SK-N-SH (cell line): ENCODE measurements at regions not wholly inside any gene's neighbourhood (a gene's known extent, or its start where the extent isn't known, plus 50 kb on each side); places are given as distances from the start of the nearest gene placed in this dataset.

Experiments
- CTCF ChIA-PET: fragments of 300-600, 350-600 bp; formaldehyde crosslinking; extraction: SDS; loops from one replicate; lab custom pipeline; 2021; lab: Yijun Ruan, JAX
- POLR2A ChIA-PET: fragments of 350-600 bp; sonication (Branson Sonifier 250); formaldehyde crosslinking; extraction: SDS; loops from one replicate; lab custom pipeline; 2020; ENCODE audit warnings: antibody characterized with exemption, inconsistent platforms; lab: Yijun Ruan, JAX
- DNase-seq: peaks from one replicate; pipeline ENCODE4 v3.0.0; 2012
- H2AFZ ChIP-seq: fragments of 200-600 bp; sonication (generic); 2 replicates; pipeline ENCODE4 v1.8.1; 2016; ENCODE audit warnings: antibody characterized with exemption, mild to moderate bottlenecking, low read depth
- H3F3A ChIP-seq: fragments of 200-600 bp; sonication (generic); replicated peaks from 2 replicates; pipeline ENCODE3; 2016; ENCODE audit warnings: antibody characterized with exemption, mild to moderate bottlenecking; ENCODE audit not compliant: insufficient read depth
- H3K27ac ChIP-seq, 2 experiments: fragments of 200-500 bp in 1 of 2; fragments of 200-600 bp in 1 of 2; sonication (Bioruptor generic) in 1 of 2; sonication (generic), shearing (Covaris generic) in 1 of 2; 2 replicates each; pipeline versions ENCODE4 v1.5.1 to v1.6.1; 2014 to 2016; ENCODE audit warnings: low read depth in 2 of 2, inconsistent platforms in 1 of 2, low read length in 1 of 2, mild to moderate bottlenecking in 1 of 2, mixed read lengths in 1 of 2
- H3K27me3 ChIP-seq: fragments of 200-600 bp; sonication (generic), shearing (Covaris generic); 2 replicates; pipeline ENCODE4 v1.6.1; 2016; ENCODE audit warnings: mixed run types; ENCODE audit not compliant: insufficient read depth
- H3K36me3 ChIP-seq, 2 experiments: fragments of 200-500 bp in 1 of 2; fragments of 200-600 bp in 1 of 2; sonication (Bioruptor generic) in 1 of 2; sonication (generic) in 1 of 2; replicated peaks in 1 of 2; 2 replicates each; pipeline versions ENCODE3 to v1.5.1; 2014 to 2016; ENCODE audit warnings: low read length in 1 of 2, mild to moderate bottlenecking in 1 of 2; ENCODE audit not compliant: insufficient read depth in 2 of 2, control insufficient read depth in 1 of 2
- H3K4me1 ChIP-seq, 2 experiments: fragments of 200-500 bp in 1 of 2; fragments of 200-600 bp in 1 of 2; sonication (Bioruptor generic) in 1 of 2; sonication (generic), shearing (Covaris generic) in 1 of 2; 2 replicates each; pipeline versions ENCODE4 v1.5.1 to v1.6.1; 2014 to 2016; ENCODE audit warnings: low read depth in 1 of 2, low read length in 1 of 2, mixed run types in 1 of 2; ENCODE audit not compliant: insufficient read depth in 2 of 2, control insufficient read depth in 1 of 2
- H3K4me2 ChIP-seq: fragments of 200-600 bp; sonication (generic), shearing (Covaris generic); 2 replicates; pipeline ENCODE4 v1.6.1; 2017; ENCODE audit warnings: mixed run types
- H3K4me3 ChIP-seq, 2 experiments: fragments of 200-500 bp in 1 of 2; fragments of 200-600 bp in 1 of 2; sonication (Bioruptor generic) in 1 of 2; sonication (generic), shearing (Covaris generic) in 1 of 2; 2 replicates each; pipeline versions ENCODE4 v1.5.1 to v1.8.1; 2014 to 2016; ENCODE audit warnings: low read depth in 2 of 2, inconsistent platforms in 1 of 2, low read length in 1 of 2, mild to moderate bottlenecking in 1 of 2, mixed read lengths in 1 of 2, moderate library complexity in 1 of 2
- H3K79me2 ChIP-seq: fragments of 200-600 bp; sonication (generic); 2 replicates; pipeline ENCODE4 v1.8.1; 2017; ENCODE audit warnings: mild to moderate bottlenecking; ENCODE audit not compliant: insufficient read depth
- H3K9ac ChIP-seq: fragments of 200-600 bp; sonication (generic); 2 replicates; pipeline ENCODE4 v1.6.1; 2017; ENCODE audit warnings: mixed run types
- H3K9me2 ChIP-seq: fragments of 200-600 bp; sonication (generic); 2 replicates; pipeline ENCODE4 v1.6.1; 2017; ENCODE audit warnings: mixed run types
- H3K9me3 ChIP-seq: fragments of 200-600 bp; sonication (generic); 2 replicates; pipeline ENCODE4 v1.6.1; 2017; ENCODE audit warnings: mixed run types, mild to moderate bottlenecking, moderate library complexity
- H4K20me1 ChIP-seq: fragments of 200-600 bp; sonication (generic); 2 replicates; pipeline ENCODE4 v1.6.1; 2017; ENCODE audit warnings: mild to moderate bottlenecking, mixed run types; ENCODE audit not compliant: insufficient read depth
- CHD2 ChIP-seq: fragments of 150-350 bp; IDR thresholded peaks from 2 replicates; pipeline ENCODE4 v1.6.1; 2018; ENCODE audit warnings: low read length; ENCODE audit not compliant: partially characterized antibody
- CTCF ChIP-seq: fragments of 200-600 bp; sonication (generic); IDR thresholded peaks from 2 replicates; pipeline ENCODE4 v1.6.1; 2017; ENCODE audit warnings: antibody characterized with exemption, mild to moderate bottlenecking, moderate library complexity
- EP300 ChIP-seq, 2 experiments: IDR thresholded peaks; 2 replicates each; pipeline versions ENCODE4 v1.4.0 to v1.6.1; 2012; ENCODE audit warnings: borderline replicate concordance in 1 of 2, low read depth in 1 of 2, low read length in 1 of 2
- EZH2phosphoT487 ChIP-seq: fragments of 200-600 bp; sonication (generic); IDR thresholded peaks from 2 replicates; pipeline ENCODE4 v1.6.1; 2017; ENCODE audit warnings: low read depth, mixed run types, mild to moderate bottlenecking, antibody characterized with exemption, moderate library complexity, borderline replicate concordance
- FOSL2 ChIP-seq: IDR thresholded peaks from 2 replicates; pipeline ENCODE4 v1.4.0; 2012; ENCODE audit warnings: low read depth, mild to moderate bottlenecking, moderate library complexity, borderline replicate concordance
- FOXJ3 ChIP-seq: sonication (generic); formaldehyde crosslinking; IDR thresholded peaks from 2 replicates; pipeline ENCODE4 v1.5.1; 2020; ENCODE audit warnings: mild to moderate bottlenecking, missing genetic modification reagents
- JUND ChIP-seq: IDR thresholded peaks from 2 replicates; pipeline ENCODE4 v1.4.0; 2012
- MAX ChIP-seq: IDR thresholded peaks from 2 replicates; pipeline ENCODE4 v1.4.0; 2012; ENCODE audit warnings: low read depth
- MEF2A ChIP-seq: IDR thresholded peaks from 2 replicates; pipeline ENCODE4 v1.4.0; 2012; ENCODE audit warnings: low read depth, borderline replicate concordance
- MXI1 ChIP-seq: IDR thresholded peaks from 2 replicates; pipeline ENCODE4 v1.6.1; 2012; ENCODE audit warnings: mild to moderate bottlenecking, low read depth, low read length, improper control_type of control experiment
- NFIC ChIP-seq: IDR thresholded peaks from 2 replicates; pipeline ENCODE4 v1.4.0; 2012; ENCODE audit warnings: borderline replicate concordance
- POLR2AphosphoS5 ChIP-seq: IDR thresholded peaks from 2 replicates; pipeline ENCODE4 v1.6.1; 2012; ENCODE audit warnings: low read depth, low read length
- RAD21 ChIP-seq: IDR thresholded peaks from 2 replicates; pipeline ENCODE4 v1.6.1; 2012; ENCODE audit warnings: mild to moderate bottlenecking, low read length
- REST ChIP-seq: IDR thresholded peaks from 2 replicates; pipeline ENCODE4 v1.6.1; 2012; ENCODE audit warnings: mild to moderate bottlenecking, low read depth, low read length, moderate library complexity
- SIN3A ChIP-seq: IDR thresholded peaks from 2 replicates; pipeline ENCODE4 v1.6.1; 2012; ENCODE audit warnings: low read depth, mild to moderate bottlenecking, low read length, moderate library complexity, borderline replicate concordance
- TAF1 ChIP-seq: IDR thresholded peaks from 2 replicates; pipeline ENCODE4 v1.6.1; 2012; ENCODE audit warnings: low read depth, mild to moderate bottlenecking, low read length, moderate library complexity, borderline replicate concordance
- TCF12 ChIP-seq: IDR thresholded peaks from 2 replicates; pipeline ENCODE4 v1.4.0; 2012
- TEAD4 ChIP-seq: IDR thresholded peaks from 2 replicates; pipeline ENCODE4 v1.4.0; 2012; ENCODE audit warnings: mild to moderate bottlenecking, borderline replicate concordance; ENCODE audit not compliant: insufficient read depth
- WGBS: methylation state at CpG from one replicate; pipeline ENCODE4 v1.1.6; 2017; ENCODE audit warnings: low lambda C conversion rate; 5-methylcytosine and 5-hydroxymethylcytosine counted together

- CTCF ChIA-PET = interaction anchor here (1.0 to 1.9 kb wide), 8 partner anchors 70 to 672 kb away, joined by 3 to 8 read pairs (median 4); no protein-coding TSS in a partner anchor
- H3K36me3 ChIP-seq = no peaks in the 10 kb centered on the region
- H3K4me1 ChIP-seq = peaks cover 51 to 59% of the 10 kb centered on the region in 2 experiments
- POLR2A ChIA-PET = interaction anchor here (0.9 to 7.1 kb wide), 17 partner anchors 38 to 672 kb away, joined by 3 to 64 read pairs (median 6); partner anchors contain the start of gene ZNF608
- no peaks in the 10 kb centered on the region for H3K27me3 ChIP-seq
- peak overlapping the region; percentile 58 for H3K9ac ChIP-seq
- H3K9me3 ChIP-seq = no peaks in the 10 kb centered on the region
- peak; percentile 40 for TF ChIP-seq RAD21
- TF ChIP-seq POLR2AphosphoS5 = no peak
- TF ChIP-seq NFIC = no peak; the same call in 1 of the 2 replicates
- TF ChIP-seq SIN3A = no peak
- no peak for TF ChIP-seq TEAD4
- TF ChIP-seq JUND = no peak
- H3K79me2 ChIP-seq = no peaks in the 10 kb centered on the region
- WGBS = 3% methylated on average over 4 of the region's 4 CpGs
- H3K27ac ChIP-seq = peak overlapping the region; percentile 93 to 98
- H2AFZ ChIP-seq = peak overlapping the region; percentile 53; the same call in 1 of the 2 replicates
- no peaks in the 10 kb centered on the region for H3K9me2 ChIP-seq
- DNase-seq = no peak
- no peaks in the 10 kb centered on the region for H4K20me1 ChIP-seq
- H3F3A ChIP-seq = peaks cover 50% of the 10 kb centered on the region
- H3K4me2 ChIP-seq = peak overlapping the region; percentile 72
- peak overlapping the region in 1 of 2 experiments; percentile 42; a peak in 2 of 4 replicates for H3K4me3 ChIP-seq
Observed at GRCh38 chr5:125411071-125411743, 664.8 kb upstream of the ZNF608 start.

GRCh38 chr5:125411744-125412560, 665.5 kb upstream of the ZNF608 start:
- H3K9me3 ChIP-seq = no peaks in the 10 kb centered on the region
- TF ChIP-seq REST = no peak
- TF ChIP-seq CTCF = no peak
- no peak for TF ChIP-seq FOSL2
- no peak for TF ChIP-seq TEAD4
- TF ChIP-seq TAF1 = no peak
- no peak for TF ChIP-seq MAX
- no peak for TF ChIP-seq TCF12
- no peak for TF ChIP-seq EP300 (IDR thresholded peaks at IDR 0.05; ENCODE audit: borderline replicate concordance in 1 of 2, low read depth in 1 of 2, low read length in 1 of 2)
- no peak for TF ChIP-seq MEF2A
- no peak for TF ChIP-seq MXI1
- no peak for TF ChIP-seq EZH2phosphoT487
- no peak for TF ChIP-seq NFIC
- no peak for TF ChIP-seq FOXJ3 (CRISPR knock-in tag)
- no peak for TF ChIP-seq CHD2
- no peak for TF ChIP-seq RAD21
- ChIA-PET CTCF (interaction anchor here (0.6 to 2.5 kb wide), 11 partner anchors 49 to 673 kb away, joined by 3 to 16 read pairs (median 4); no protein-coding TSS in a partner anchor), POLR2A (interaction anchor here (0.9 to 7.1 kb wide), 10 partner anchors 68 to 664 kb away, joined by 3 to 64 read pairs (median 4); partner anchors contain the start of gene ZNF608)
- H2AFZ ChIP-seq = 0 out of 2 replicates have a peak overlapping the region, but pooled peaks have one; percentile 53
- DNase-seq = no peak
- no peaks in the 10 kb centered on the region for H3K9me2 ChIP-seq
- H3F3A ChIP-seq = peaks cover 50% of the 10 kb centered on the region
- peaks cover 51 to 59% of the 10 kb centered on the region in 2 experiments for H3K4me1 ChIP-seq
- 77% methylated on average over 15 of the region's 16 CpGs for WGBS
- no peaks in the 10 kb centered on the region for H3K79me2 ChIP-seq
- H3K4me2 ChIP-seq = peak overlapping the region; percentile 72
- H3K36me3 ChIP-seq = no peaks in the 10 kb centered on the region
- no peaks in the 10 kb centered on the region for H3K27me3 ChIP-seq
- H3K27ac ChIP-seq = peak overlapping the region; percentile 93 to 98
- H4K20me1 ChIP-seq = no peaks in the 10 kb centered on the region
- H3K4me3 ChIP-seq = peak overlapping the region in 1 of 2 experiments; percentile 42; a peak in 2 of 4 replicates
- peak overlapping the region; percentile 58 for H3K9ac ChIP-seq
